ENCODE measurements at regions not wholly inside any gene's neighbourhood (a gene's known extent, or its start where the extent isn't known, plus 50 kb on each side); places are given as distances from the start of the nearest gene placed in this dataset.

DNA sequence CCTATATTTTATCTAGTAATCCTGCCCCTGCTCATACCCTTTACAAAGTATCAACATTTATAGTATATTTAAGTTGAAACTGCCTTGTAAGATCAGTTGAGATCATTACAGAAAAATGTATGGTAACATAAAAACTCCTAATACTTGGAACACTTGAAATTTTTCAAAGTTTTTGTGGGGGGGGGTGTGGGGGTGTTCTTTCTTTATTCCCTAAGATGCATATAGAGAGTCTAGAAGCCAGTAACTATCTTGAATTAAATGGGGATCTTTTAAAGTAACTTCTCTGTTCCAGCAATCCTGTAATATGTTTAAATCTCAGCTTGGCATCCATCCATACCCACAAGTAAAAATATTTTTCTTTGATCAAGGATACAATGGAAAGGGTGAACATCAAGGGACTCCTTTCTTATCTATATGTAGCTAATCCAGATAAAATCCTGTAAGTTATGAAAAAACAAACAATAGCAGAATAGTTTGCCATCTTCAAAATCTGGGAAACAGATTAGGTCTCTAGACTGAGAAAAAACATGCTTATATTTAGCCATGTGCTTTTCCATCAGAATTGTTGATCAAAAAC lies 455.3 kb downstream of the MEIS1 start:
- no peak for DNase-seq (ENCODE audit: low spot score)

DNA sequence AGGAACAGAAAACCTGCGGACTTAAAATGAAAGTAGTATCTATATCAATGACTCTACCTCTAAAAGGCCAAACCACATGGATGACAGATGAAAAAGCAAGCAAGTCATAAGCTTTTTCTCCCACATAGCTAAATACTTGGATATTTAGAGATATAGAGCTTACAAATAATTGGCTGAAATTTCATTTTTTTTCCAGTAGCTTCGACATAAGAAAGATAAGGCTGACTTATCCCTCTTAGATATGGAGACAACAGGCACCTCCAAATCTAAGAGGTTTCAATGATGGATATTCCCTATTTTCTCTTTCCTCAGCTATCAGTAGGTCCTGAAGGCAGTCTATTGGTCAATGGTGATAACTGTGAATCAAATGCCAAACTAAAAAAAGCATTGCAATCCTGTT lies 460.3 kb downstream of the MEIS1 start:
- DNase-seq (ENCODE audit: low spot score): no peak

GRCh38 chr2:66896131-66896530 lies 461.2 kb downstream of the MEIS1 start:
- DNase-seq (ENCODE audit: low spot score): no peak

- no peak for DNase-seq (ENCODE audit: low spot score)
Observed at GRCh38 chr2:66897181-66897580, 462.3 kb downstream of the MEIS1 start.

DNA sequence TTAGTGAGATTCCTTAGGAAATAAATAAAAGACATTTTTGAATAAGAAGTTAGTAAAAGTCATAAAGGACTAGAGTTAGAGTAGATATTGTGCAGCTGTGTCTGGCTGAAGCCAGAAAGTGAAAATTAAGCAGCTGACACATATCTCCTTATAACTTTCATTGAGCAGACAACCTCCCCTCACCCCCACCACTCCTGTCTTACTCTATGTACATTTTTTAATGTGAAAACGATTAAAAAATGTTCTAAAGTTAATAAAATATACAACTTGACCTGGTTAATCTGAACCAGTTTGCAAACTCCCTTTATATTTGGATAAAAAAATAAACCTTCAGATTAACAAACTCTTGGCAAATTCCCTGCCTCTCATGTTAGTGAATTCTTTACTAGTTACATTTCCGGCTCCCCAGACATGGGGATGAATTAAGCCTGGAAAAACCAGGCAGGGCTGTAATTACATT lies 462.8 kb downstream of the MEIS1 start:
- no peak for DNase-seq (ENCODE audit: low spot score)

- no peak for DNase-seq (ENCODE audit: low spot score)
Observed at GRCh38 chr2:66899109-66899508, 464.2 kb downstream of the MEIS1 start.

GRCh38 chr2:66899648-66900047 lies 464.7 kb downstream of the MEIS1 start:
- DNase-seq (ENCODE audit: low spot score): no peak

- DNase-seq (ENCODE audit: low spot score): no peak
Observed at GRCh38 chr2:66901344-66901743, 466.4 kb downstream of the MEIS1 start.

DNA sequence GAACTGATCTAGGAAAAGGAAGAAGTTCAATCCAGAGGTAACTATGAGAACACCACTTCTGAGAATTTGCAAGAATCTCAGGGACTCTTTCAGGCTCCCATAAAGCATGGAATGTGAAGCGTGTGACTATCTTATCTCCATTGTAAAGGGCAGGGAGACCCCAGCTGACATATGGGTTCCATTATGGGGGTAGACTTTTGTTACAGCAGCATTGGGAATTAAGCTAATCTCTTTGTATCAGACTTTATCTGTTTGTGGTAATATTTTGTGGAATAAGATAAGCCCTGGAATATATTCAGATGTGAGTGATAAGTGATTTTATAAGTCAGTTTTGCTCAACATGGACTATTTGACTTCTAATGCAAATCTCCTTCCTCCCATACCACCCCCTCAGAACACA lies 468.3 kb downstream of the MEIS1 start:
- no peak for DNase-seq (ENCODE audit: low spot score)

DNA sequence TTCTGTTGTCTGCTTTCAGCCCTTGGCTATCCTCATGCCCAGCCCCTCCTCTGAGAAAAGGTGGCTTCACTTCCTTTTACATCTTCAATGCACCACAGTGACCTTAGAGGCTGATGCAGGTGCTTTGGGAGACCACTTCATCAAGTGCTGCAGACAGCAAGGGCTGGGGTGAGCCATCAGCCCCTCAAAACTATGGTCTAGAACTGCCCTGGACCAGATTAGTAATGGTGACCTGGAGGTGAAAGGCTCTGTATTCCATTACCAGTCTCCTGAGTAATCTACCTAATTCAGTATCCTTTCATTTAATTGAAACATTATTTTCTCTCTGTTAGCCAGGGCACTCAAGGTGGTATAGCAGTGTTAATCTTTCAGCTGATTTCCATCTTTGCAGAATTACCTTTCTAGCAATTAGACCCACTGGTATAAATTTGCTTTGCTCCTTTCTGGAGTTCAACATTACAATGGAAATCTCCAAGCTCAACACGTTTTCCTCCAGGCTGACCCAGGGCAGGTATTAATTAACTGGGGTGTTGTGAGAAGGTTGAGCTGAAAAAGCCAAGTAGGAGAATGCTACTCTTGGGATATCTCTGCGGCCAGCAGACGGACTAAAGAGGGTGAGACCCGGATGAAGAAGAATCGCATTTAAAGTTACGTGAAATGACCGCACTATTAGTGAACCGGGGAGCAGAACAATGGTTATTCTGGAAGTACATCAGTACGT lies 469.0 kb downstream of the MEIS1 start:
- DNase-seq (ENCODE audit: low spot score): no peak

GRCh38 chr2:66915237-66915636 lies 480.3 kb downstream of the MEIS1 start:
- DNase-seq (ENCODE audit: low spot score): no peak

GRCh38 chr2:66919286-66919685 lies 477.8 kb upstream of the ETAA1 start:
- no peak for DNase-seq (ENCODE audit: low spot score)

- no peak for DNase-seq (ENCODE audit: low spot score)
Observed at GRCh38 chr2:66920415-66920814, 476.7 kb upstream of the ETAA1 start.

GRCh38 chr2:66925128-66925527 lies 472.0 kb upstream of the ETAA1 start:
- peak; percentile 36 for DNase-seq (ENCODE audit: low spot score)

DNA sequence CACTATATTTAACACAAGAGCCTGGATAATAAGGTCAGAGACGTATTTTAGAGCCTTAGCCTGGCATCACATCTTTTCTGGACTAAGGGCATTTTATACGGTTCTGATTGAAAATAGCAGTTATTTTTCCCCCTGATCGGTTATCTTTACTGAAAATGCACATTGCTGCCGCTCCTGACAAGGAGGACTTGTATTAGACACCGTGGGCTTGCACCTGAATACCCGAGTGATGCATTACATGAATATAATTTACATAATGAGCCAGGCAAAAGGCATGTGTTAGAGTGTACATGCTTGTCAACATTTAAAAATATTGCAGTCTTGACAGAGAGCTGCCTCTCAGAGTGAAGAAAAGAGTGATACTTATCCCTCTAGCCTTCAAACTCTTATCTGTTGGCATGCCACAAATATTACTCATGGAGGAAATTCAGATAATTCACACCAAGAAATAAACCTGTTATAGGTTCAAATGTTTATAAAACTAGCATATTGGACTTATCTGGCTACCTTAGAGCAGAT lies 470.5 kb upstream of the ETAA1 start:
- DNase-seq (ENCODE audit: low spot score): no peak

GRCh38 chr2:66929632-66930338 lies 467.3 kb upstream of the ETAA1 start:
- peak; percentile 52 for DNase-seq (ENCODE audit: low spot score)

GRCh38 chr2:66930339-66931220 lies 466.6 kb upstream of the ETAA1 start:
- DNase-seq (ENCODE audit: low spot score): no peak

DNA sequence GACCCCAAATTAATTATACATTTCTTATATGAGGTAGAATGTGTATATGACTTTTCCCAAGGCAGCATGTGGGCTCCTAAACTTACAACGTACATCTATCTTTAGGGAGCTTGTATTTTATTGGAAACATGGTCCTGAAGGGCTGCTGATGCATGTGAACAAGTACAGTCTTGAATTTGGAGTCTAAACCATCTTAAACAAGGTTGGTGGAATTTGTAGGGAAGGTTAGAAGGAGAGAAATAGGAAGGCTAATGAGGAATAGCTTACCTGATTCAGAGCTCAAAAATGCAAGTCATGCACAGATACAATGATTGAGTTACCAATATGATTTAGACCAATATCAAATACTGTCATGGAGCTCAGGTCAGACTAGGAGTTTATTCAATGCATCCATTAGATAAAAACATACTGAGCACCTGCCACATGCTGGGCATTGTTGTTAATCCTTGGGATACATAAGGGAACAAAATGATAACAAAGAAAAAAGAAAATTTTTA lies 458.6 kb upstream of the ETAA1 start:
- no peak for DNase-seq (ENCODE audit: low spot score)

GRCh38 chr2:66940080-66940479 lies 457.1 kb upstream of the ETAA1 start:
- DNase-seq (ENCODE audit: low spot score): no peak

DNA sequence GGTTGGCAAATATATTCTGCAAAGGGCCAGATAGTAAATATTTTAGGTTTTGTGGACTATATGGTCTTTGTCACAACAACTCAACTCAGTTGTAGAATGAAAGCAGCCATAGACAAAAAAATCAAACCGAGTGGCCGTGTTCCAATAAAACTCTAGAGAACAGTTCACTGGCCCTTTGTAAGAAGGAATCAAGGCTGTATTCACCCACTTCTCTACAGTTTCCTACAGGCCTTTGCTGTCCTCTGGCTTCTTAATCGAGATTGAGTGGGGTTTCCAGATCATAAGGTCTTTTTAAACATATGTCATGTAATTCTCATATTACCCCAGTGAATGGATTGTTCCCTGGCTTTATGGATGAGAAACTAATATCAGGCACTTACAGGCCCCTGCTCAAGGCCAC lies 448.9 kb upstream of the ETAA1 start:
- no peak for DNase-seq (ENCODE audit: low spot score)

- DNase-seq (ENCODE audit: low spot score): no peak
Observed at GRCh38 chr2:66957198-66957597, 439.9 kb upstream of the ETAA1 start.

- no peak for DNase-seq (ENCODE audit: low spot score)
Observed at GRCh38 chr2:66957677-66958076, 439.5 kb upstream of the ETAA1 start.

All from H4 (cell line).